ENCODE measurements at regions not wholly inside any gene's neighbourhood (a gene's known extent, or its start where the extent isn't known, plus 50 kb on each side); places are given as distances from the start of the nearest gene placed in this dataset.
A peak's percentile ranks its signal among the peaks of the same experiment; 100 is the strongest.
"Not testable (repeated sequence)": the region's sequence is repeated elsewhere in the genome, so short reads cannot be mapped to it uniquely, and the experiment has no call there.

GRCh38 chr10:30687698-30688213 lies 58.2 kb upstream of the LYZL2 start:
- peak; percentile 96 for TF ChIP-seq CTCF (IDR thresholded peaks at IDR 0.05)
- Mint-ChIP-seq H3K9me3 (ENCODE audit: low read depth) (no peaks in the 10 kb centered on the region), H3K27ac (ENCODE audit: unreplicated experiment) (no peak overlapping the region), H3K4me1 (ENCODE audit: low read depth) (peaks cover 15% of the 10 kb centered on the region), H3K36me3 (ENCODE audit: low read depth) (no peaks in the 10 kb centered on the region), H3K4me3 (ENCODE audit: unreplicated experiment) (no peak overlapping the region), H3K27me3 (ENCODE audit: low read depth) (no peaks in the 10 kb centered on the region)
- no peak for DNase-seq (ENCODE audit: low spot score)

DNA sequence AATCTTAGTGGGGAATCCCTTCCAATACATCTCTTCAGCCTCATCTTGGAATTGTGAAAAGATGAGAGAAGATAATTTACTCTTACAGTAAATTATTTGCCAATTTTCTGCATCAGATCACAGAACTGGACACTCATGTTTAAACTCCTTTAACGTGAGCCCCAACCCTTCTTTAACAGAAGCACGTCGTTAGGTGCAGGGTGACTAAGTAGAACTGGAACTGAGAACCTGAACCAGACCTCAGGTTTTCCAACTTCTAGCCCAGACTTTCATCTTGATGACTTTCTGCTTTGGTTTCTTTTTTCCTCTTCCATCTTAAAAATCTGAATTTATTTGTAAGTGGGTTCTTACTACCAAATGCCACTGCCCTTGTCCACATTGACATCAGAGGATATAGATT lies 57.2 kb upstream of the LYZL2 start:
- no peak for TF ChIP-seq CTCF (IDR thresholded peaks at IDR 0.05)
- Mint-ChIP-seq H3K27ac (ENCODE audit: unreplicated experiment) (no peak overlapping the region), H3K27me3 (ENCODE audit: low read depth) (no peaks in the 10 kb centered on the region), H3K36me3 (ENCODE audit: low read depth) (no peaks in the 10 kb centered on the region), H3K4me1 (ENCODE audit: low read depth) (peaks cover 26% of the 10 kb centered on the region), H3K9me3 (ENCODE audit: low read depth) (no peaks in the 10 kb centered on the region), H3K4me3 (ENCODE audit: unreplicated experiment) (no peak overlapping the region)
- DNase-seq (ENCODE audit: low spot score), result no peak

- H3K4me3 Mint-ChIP-seq (ENCODE audit: unreplicated experiment), result no peak overlapping the region
- no peak overlapping the region for H3K27ac Mint-ChIP-seq (ENCODE audit: unreplicated experiment)
- peaks cover 7% of the 10 kb centered on the region for H3K9me3 Mint-ChIP-seq (ENCODE audit: low read depth)
- peaks cover 2% of the 10 kb centered on the region for H3K36me3 Mint-ChIP-seq (ENCODE audit: low read depth)
- H3K27me3 Mint-ChIP-seq (ENCODE audit: low read depth), result no peaks in the 10 kb centered on the region
- no peak for TF ChIP-seq CTCF (IDR thresholded peaks at IDR 0.05)
- H3K4me1 Mint-ChIP-seq (ENCODE audit: low read depth), result peaks cover 23% of the 10 kb centered on the region
- DNase-seq (ENCODE audit: low spot score), result no peak
Observed at GRCh38 chr10:30683496-30683895, 53.9 kb upstream of the LYZL2 start.

DNA sequence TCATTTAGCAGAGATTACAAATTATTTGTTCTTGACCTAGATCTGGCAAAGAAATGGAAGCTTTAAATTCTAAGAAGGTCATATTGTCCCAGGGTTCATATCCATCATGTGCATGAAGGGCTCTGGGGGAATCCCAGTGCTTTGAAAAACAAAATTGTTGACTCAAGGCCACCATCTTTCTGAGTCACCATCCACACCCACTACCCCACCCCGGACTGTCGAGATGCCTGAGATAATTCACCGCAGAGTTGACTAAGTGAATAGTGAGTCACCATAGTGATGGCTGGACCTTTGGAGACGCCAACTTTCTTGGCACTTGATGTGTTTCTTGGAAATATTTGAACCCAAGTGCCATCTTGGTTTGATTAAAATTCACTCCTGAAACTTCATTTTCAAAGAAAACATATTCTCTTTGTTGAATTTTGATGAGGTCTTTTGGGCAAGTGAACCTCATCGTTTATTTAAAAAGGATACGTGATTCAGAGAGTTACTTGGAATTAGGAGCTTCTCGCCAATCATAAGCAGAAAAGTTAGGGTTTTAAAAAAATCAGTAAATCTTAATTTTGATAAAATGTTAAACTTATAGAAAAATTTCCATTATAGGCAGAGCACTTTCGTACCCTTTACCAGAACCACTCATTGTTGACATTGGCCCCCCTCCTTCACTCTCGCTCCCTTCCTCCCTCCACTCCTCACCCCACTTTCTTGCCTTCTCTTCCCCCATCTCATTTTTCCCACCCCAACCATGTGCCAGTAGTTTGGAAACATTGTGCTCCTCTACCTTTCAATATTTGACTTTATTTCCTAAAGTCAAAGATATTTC lies 53.0 kb upstream of the LYZL2 start:
- H3K4me3 Mint-ChIP-seq (ENCODE audit: unreplicated experiment); H3K36me3 Mint-ChIP-seq (ENCODE audit: low read depth); H3K9me3 Mint-ChIP-seq (ENCODE audit: low read depth); H3K27me3 Mint-ChIP-seq (ENCODE audit: low read depth); DNase-seq (ENCODE audit: low spot score): not testable (repeated sequence)
- Mint-ChIP-seq H3K27ac (ENCODE audit: unreplicated experiment) (peak overlapping the region; percentile 82), H3K4me1 (ENCODE audit: low read depth) (peaks cover 20% of the 10 kb centered on the region)

GRCh38 chr10:30680908-30681307 lies 51.4 kb upstream of the LYZL2 start:
- DNase-seq (ENCODE audit: low spot score), result no peak
- no peak for TF ChIP-seq CTCF (IDR thresholded peaks at IDR 0.05)
- H3K27me3 Mint-ChIP-seq (ENCODE audit: low read depth), result no peaks in the 10 kb centered on the region
- peaks cover 20% of the 10 kb centered on the region for H3K4me1 Mint-ChIP-seq (ENCODE audit: low read depth)
- peaks cover 2% of the 10 kb centered on the region for H3K36me3 Mint-ChIP-seq (ENCODE audit: low read depth)
- peaks cover 7% of the 10 kb centered on the region for H3K9me3 Mint-ChIP-seq (ENCODE audit: low read depth)
- H3K4me3 Mint-ChIP-seq (ENCODE audit: unreplicated experiment), result no peak overlapping the region
- H3K27ac Mint-ChIP-seq (ENCODE audit: unreplicated experiment), result no peak overlapping the region

All from chondrocyte (in vitro differentiated cells).